Upper lobe of right lung (tissue), 1 donor: ENCODE measurements at regions not wholly inside any gene's neighbourhood (a gene's known extent, or its start where the extent isn't known, plus 50 kb on each side); places are given as distances from the start of the nearest gene placed in this dataset.
"Not testable (repeated sequence)": the region's sequence is repeated elsewhere in the genome, so short reads cannot be mapped to it uniquely, and the experiment has no call there.

Experiments
- ATAC-seq: fragments of 200-7000 bp; cut with Tn5 transposase; one replicate; pipeline ENCODE4 v1.9.1; 2020; ENCODE audit warnings: mild to moderate bottlenecking, moderate library complexity
- DNase-seq: peaks from one replicate; pipeline ENCODE4 v3.0.0-alpha.2; 2020
- H3K27ac ChIP-seq: fragments of 200-600 bp; one replicate; pipeline ENCODE4 v1.8.0; 2022
- H3K27me3 ChIP-seq: fragments of 200-600 bp; one replicate; pipeline ENCODE4 v1.8.0; 2022; ENCODE audit warnings: mild to moderate bottlenecking
- H3K36me3 ChIP-seq: fragments of 200-600 bp; one replicate; pipeline ENCODE4 v1.8.0; 2022
- H3K4me1 ChIP-seq: fragments of 200-600 bp; one replicate; pipeline ENCODE4 v1.8.0; 2022
- H3K4me3 ChIP-seq: fragments of 200-600 bp; one replicate; pipeline ENCODE4 v1.8.0; 2022; ENCODE audit warnings: mild to moderate bottlenecking
- H3K9me3 ChIP-seq: fragments of 200-600 bp; one replicate; pipeline ENCODE4 v1.8.0; 2022
- CTCF ChIP-seq: fragments of 200-600 bp; IDR thresholded peaks from one replicate; pipeline ENCODE4 v1.8.0; 2022; ENCODE audit warnings: antibody characterized with exemption
- intact Hi-C: fragments of 100-400 bp; cut with DNase I; formaldehyde crosslinking; loops from one replicate; pipeline ENCODE4 v1.11.0; 2022
- donor health status: DM: no; HTN: yes; CAD: no; lungs with severe emphysema.

GRCh38 chr2:149858216-149858615 lies 270.6 kb upstream of the MMADHC start:
- DNase-seq (no peak), ATAC-seq (no peak)
- Histone ChIP-seq H3K9me3 (no peaks in the 10 kb centered on the region), H3K27me3 (no peaks in the 10 kb centered on the region), H3K4me1 (no peaks in the 10 kb centered on the region), H3K27ac (no peak overlapping the region), H3K4me3 (no peak overlapping the region), H3K36me3 (no peaks in the 10 kb centered on the region)
- no peak for TF ChIP-seq CTCF
- intact Hi-C loops = no loop called here

- DNase-seq = no peak
- Histone ChIP-seq H3K27me3 (no peaks in the 10 kb centered on the region), H3K36me3 (no peaks in the 10 kb centered on the region), H3K9me3 (no peaks in the 10 kb centered on the region), H3K4me3 (no peak overlapping the region), H3K4me1 (no peaks in the 10 kb centered on the region), H3K27ac (no peak overlapping the region)
- intact Hi-C loops = no loop called here
- no peak for TF ChIP-seq CTCF
- ATAC-seq = no peak
Measured at GRCh38 chr2:149857344-149857743, 269.8 kb upstream of the MMADHC start.

GRCh38 chr2:149855859-149856258 lies 268.3 kb upstream of the MMADHC start:
- intact Hi-C loops, H3K4me1 ChIP-seq: not testable (repeated sequence)

GRCh38 chr2:149849591-149849990 lies 262.0 kb upstream of the MMADHC start:
- Histone ChIP-seq H3K36me3 (no peaks in the 10 kb centered on the region), H3K27ac (no peak overlapping the region), H3K9me3 (no peaks in the 10 kb centered on the region), H3K27me3 (no peaks in the 10 kb centered on the region), H3K4me1 (no peaks in the 10 kb centered on the region), H3K4me3 (no peak overlapping the region)
- intact Hi-C loops = no loop called here
- no peak for ATAC-seq
- no peak for DNase-seq
- no peak for TF ChIP-seq CTCF

More at GRCh38 chr2:149855859-149856258, 268.3 kb upstream of the MMADHC start:
- H3K27ac ChIP-seq, H3K36me3 ChIP-seq, H3K4me3 ChIP-seq, H3K9me3 ChIP-seq, H3K27me3 ChIP-seq, ATAC-seq, DNase-seq: not testable (repeated sequence)

GRCh38 chr2:149849136-149849535 lies 261.6 kb upstream of the MMADHC start:
- intact Hi-C loops = no loop called here
- H3K36me3 ChIP-seq = no peaks in the 10 kb centered on the region
- no peak for DNase-seq
- H3K9me3 ChIP-seq = no peaks in the 10 kb centered on the region
- no peaks in the 10 kb centered on the region for H3K27me3 ChIP-seq
- H3K4me1 ChIP-seq = no peaks in the 10 kb centered on the region
- no peak for ATAC-seq
- no peak for TF ChIP-seq CTCF
- no peak overlapping the region for H3K27ac ChIP-seq
- H3K4me3 ChIP-seq = no peak overlapping the region

- TF ChIP-seq CTCF = no peak
- no peak overlapping the region for H3K4me3 ChIP-seq
- H3K36me3 ChIP-seq = no peaks in the 10 kb centered on the region
- H3K27ac ChIP-seq = no peak overlapping the region
- DNase-seq = no peak
- ATAC-seq = no peak
- H3K27me3 ChIP-seq = no peaks in the 10 kb centered on the region
- no peaks in the 10 kb centered on the region for H3K4me1 ChIP-seq
- H3K9me3 ChIP-seq = no peaks in the 10 kb centered on the region
- intact Hi-C loops = no loop called here
Measured at GRCh38 chr2:149841396-149841795, 253.8 kb upstream of the MMADHC start.
